IPS DF 19.7 (cell line): ENCODE measurements at regions not wholly inside any gene's neighbourhood (a gene's known extent, or its start where the extent isn't known, plus 50 kb on each side); places are given as distances from the start of the nearest gene placed in this dataset.

Experiments
- DNase-seq: peaks from one replicate; pipeline ENCODE4 v3.0.0-alpha.2; 2013; ENCODE audit warnings: low read depth, low spot score

- DNase-seq = no peak
Measured at GRCh38 chr9:135308821-135309762, 170.5 kb upstream of the PPP1R26 start.

DNA sequence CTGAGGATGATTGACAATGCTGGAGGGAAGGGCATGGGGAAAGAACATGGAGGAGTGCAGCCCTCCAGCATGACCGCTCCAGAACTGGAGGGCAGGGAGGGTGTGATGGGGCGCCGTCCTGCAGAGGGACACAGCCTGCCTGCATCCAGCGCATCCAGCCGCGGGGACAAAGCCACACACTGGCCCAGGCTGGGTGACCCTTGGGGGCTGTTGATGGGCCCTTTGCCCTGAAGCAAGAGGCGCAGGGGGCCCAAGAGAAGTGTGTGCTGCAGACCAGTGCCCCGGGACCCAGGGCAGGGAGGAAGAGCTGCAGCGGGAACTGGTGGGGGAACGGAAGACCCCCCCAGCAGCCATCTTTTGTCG is 169.8 kb upstream of the PPP1R26 start:
- DNase-seq = no peak

GRCh38 chr9:135310134-135310533 is 169.4 kb upstream of the PPP1R26 start:
- DNase-seq = no peak

DNA sequence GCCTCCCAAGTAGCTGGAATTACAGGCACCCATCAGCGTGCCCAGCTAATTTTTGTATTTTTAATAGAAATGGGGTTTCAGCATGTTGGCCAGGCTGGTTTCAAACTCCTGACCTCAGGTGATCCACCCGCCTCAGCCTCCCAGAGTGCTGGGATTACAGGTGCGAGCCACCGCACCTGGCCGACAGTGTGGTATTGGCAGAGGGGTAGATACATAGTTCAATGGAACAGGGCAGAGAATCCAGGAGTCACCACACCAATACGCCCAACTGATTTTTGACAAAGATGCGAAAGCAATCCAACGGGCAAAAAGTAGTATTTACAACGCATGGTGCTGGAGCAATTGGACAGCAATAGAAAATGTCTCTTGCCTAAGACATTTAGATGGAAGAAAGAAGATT is 164.0 kb upstream of the PPP1R26 start:
- DNase-seq = no peak

- no peak for DNase-seq
Measured at GRCh38 chr9:135320331-135320730, 159.3 kb upstream of the PPP1R26 start.

GRCh38 chr9:135320943-135321342 is 158.6 kb upstream of the PPP1R26 start:
- no peak for DNase-seq

GRCh38 chr9:135321580-135321979 is 158.0 kb upstream of the PPP1R26 start:
- no peak for DNase-seq

- DNase-seq = no peak
Measured at GRCh38 chr9:135324329-135324728, 155.3 kb upstream of the PPP1R26 start.

DNA sequence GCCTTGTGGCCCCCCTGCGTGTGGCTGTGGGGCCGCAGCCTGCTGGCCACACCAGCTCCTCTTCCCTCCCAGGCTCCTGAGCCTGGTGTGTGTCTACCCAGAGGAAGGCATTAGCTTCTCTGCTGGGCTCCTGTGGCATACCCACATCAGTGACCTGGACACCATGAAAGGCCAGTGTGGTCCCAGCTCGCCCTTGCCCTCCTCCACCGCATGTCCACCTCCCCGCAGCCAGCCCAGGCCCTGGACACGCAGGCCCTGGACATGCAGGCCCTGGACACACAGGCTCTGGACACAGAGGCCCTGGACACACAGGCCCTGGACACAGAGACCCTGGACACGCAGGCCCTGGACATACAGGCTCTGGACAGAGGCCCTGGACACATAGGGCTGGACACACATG is 153.4 kb upstream of the PPP1R26 start:
- DNase-seq = no peak

GRCh38 chr9:135326633-135327152 is 152.9 kb upstream of the PPP1R26 start:
- DNase-seq = no peak

- DNase-seq = no peak
Measured at GRCh38 chr9:135328485-135329417, 150.8 kb upstream of the PPP1R26 start.

DNA sequence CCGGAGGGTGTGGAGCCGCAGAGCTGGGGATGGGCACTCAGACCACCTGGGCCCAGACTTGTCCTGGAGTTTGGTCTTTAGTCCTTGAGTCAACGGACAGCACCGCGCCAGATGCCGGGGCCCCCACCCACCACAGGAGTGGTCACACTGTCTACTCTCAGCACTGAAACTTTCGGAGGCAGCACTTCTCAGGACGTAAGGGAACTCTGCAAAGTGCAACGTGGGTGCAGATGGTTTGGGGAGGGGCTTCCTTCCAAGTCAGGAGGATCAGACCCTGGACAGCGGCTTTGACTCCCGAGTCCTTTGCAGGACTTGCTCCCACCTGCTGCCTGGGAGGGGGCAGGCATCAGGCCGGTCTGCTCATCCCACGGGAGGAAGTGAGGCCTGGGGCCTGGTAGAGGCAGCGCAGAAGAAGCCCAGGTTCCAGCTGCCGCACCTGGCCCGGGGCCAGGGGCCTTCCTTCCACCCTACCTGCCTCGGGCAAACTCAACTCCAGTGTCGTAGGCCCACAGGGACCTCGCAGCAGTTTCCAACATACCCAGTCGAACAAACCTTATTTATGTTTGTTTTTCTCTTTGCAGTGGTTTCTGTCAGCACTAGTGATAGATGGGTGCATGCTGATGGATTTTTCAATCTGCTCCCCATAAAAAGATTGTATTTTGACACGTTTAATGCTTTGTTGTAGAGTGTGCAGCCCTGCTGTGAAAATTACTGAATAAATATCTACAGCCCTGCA is 149.8 kb upstream of the PPP1R26 start:
- DNase-seq = no peak

GRCh38 chr9:135330307-135330631 is 149.3 kb upstream of the PPP1R26 start:
- no peak for DNase-seq

GRCh38 chr9:135330685-135331590 is 148.6 kb upstream of the PPP1R26 start:
- DNase-seq = no peak

- no peak for DNase-seq
Measured at GRCh38 chr9:135332516-135332915, 147.1 kb upstream of the PPP1R26 start.

GRCh38 chr9:135332979-135333748 is 146.4 kb upstream of the PPP1R26 start:
- no peak for DNase-seq

- DNase-seq = no peak
Measured at GRCh38 chr9:135334953-135335460, 144.6 kb upstream of the PPP1R26 start.

DNA sequence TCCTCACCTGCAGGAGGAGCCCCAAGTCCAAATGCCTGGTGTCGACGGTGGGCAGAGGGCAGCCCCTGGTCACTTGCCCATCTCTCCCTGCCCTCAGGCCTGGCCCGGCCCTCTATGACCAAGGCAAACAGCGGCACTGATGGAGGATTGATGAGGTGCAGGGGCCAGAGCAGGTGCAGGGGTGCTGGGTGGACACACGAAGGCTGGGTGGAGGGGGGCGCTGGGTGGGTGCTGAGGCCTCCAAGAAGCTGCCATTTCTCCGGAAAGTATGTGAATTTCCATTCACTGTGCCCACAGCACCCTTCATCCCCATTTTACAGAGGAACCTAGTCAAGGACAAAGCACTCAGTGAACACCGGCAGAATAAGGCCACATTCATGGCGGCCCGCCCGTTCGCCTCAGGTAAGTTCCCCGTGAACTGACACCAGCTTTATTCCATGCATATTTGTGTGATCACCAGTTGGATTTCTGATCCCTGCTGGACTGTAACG is 143.8 kb upstream of the PPP1R26 start:
- no peak for DNase-seq

DNA sequence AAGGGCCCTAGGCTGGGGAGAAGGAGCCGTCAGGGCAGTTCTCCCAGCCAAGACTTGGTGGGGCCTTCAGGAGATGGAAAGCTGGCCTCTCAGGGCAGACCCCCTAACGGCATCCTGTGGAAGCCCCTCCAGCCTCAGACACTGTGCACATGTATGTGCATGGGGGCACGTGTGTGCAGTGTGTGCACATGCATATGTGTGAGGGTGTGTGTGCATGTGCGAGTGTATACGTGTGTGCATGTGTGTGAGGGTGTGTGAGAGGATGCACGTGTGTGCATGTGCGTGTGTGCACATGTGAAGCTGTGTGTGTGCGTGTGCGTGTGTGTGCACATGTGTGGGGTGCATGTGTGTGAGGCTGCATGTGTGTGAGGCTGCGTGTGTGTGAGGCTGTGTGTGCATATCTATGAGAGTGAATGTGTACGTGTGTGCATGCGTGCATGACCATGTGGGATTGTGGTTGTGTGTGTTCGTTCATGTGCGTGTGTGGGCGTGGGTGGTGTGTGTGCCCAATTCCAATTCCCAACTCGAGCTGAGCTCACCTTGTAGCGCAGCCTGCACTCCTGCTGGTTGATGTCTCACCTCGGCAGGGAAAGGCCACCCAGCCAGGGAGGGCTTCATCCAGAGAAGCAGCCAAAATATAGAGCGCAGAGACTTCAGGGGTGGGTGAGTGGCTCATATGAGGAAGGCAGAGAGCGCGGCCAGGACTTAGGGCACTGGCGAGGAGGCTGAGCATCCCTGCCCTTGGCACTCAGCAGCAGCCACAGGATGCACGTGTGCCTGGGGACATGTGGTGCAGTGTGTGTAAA is 142.7 kb upstream of the PPP1R26 start:
- DNase-seq = no peak
